Transverse colon (tissue), 4 donors: ENCODE measurements at regions not wholly inside any gene's neighbourhood (a gene's known extent, or its start where the extent isn't known, plus 50 kb on each side); places are given as distances from the start of the nearest gene placed in this dataset.

ENCODE experiments used
- DNase-seq: peaks from one replicate; pipeline ENCODE4 v3.0.0-alpha.2; 2019
- H3K27ac ChIP-seq, 4 donors: fragments of 200-600 bp; sonication (generic); 2 replicates each; pipeline ENCODE4 v1.5.1; 2016 to 2018; ENCODE audit warnings: inconsistent platforms in 4 of 4
- H3K27me3 ChIP-seq: fragments of 200-600 bp; sonication (generic); 2 replicates; pipeline ENCODE4 v1.5.1; 2017; ENCODE audit warnings: inconsistent platforms
- H3K36me3 ChIP-seq, 4 donors: fragments of 200-600 bp; sonication (generic); 2 replicates each; pipeline ENCODE4 v1.5.1; 2017 to 2019; ENCODE audit warnings: inconsistent platforms in 4 of 4
- H3K4me1 ChIP-seq, 4 donors: fragments of 200-600 bp; sonication (generic); 2 replicates each; pipeline ENCODE4 v1.5.1; 2017 to 2020; ENCODE audit warnings: inconsistent platforms in 4 of 4
- H3K4me3 ChIP-seq, 4 donors: fragments of 200-600 bp; sonication (generic); 1 replicate in 1 of 4; 2 replicates in 3 of 4; pipeline versions ENCODE4 v1.5.1 to v1.6.1; 2017 to 2019; ENCODE audit warnings: inconsistent platforms in 4 of 4
- H3K9me3 ChIP-seq, 2 donors: fragments of 200-600 bp; sonication (generic); 2 replicates each; pipeline ENCODE4 v1.5.1; 2017 to 2019; ENCODE audit warnings: inconsistent platforms in 2 of 2
- CTCF ChIP-seq, 5 experiments: fragments of 200-600 bp in 3 of 5; fragments of 450-650 bp in 2 of 5; sonication (generic) in 3 of 5; IDR thresholded peaks; 1 replicate in 2 of 5; 2 replicates in 3 of 5; pipeline ENCODE4 v1.5.1; 2016 to 2017; ENCODE audit warnings: antibody characterized with exemption in 5 of 5, inconsistent platforms in 3 of 5, mild to moderate bottlenecking in 2 of 5, moderate library complexity in 1 of 5
- EP300 ChIP-seq: sonication (generic); formaldehyde crosslinking; IDR thresholded peaks from one replicate; pipeline ENCODE4 v1.6.1; 2017; ENCODE audit warnings: antibody characterized with exemption, low read depth
- POLR2A ChIP-seq: fragments of 450-650 bp; IDR thresholded peaks from one replicate; pipeline ENCODE4 v1.6.1; 2016; ENCODE audit warnings: antibody characterized with exemption, mild to moderate bottlenecking, moderate library complexity
- POLR2AphosphoS5 ChIP-seq, 3 donors: sonication (generic); formaldehyde crosslinking; IDR thresholded peaks; one replicate each; pipeline ENCODE4 v1.6.1; 2016; ENCODE audit warnings: antibody characterized with exemption in 3 of 3
- WGBS, 2 donors: methylation state at CpG; one replicate each; pipeline ENCODE4 v1.1.5; 2018; ENCODE audit warnings: low coverage in 1 of 2; 5-methylcytosine and 5-hydroxymethylcytosine counted together
- in situ Hi-C, 4 donors: fragments of 200-750 bp; cut with MboI; loops; one replicate each; pipeline versions ENCODE4 v1.15.0 to v1.15.1; 2017; ENCODE audit warnings: low sequenced_read_pairs in 3 of 4, low pct_ligation_motif_present in 1 of 4, low pct_unique_long_range_greater_than_20kb in 1 of 4
- intact Hi-C: fragments of 100-400 bp; cut with DNase I; formaldehyde crosslinking; loops from one replicate; pipeline ENCODE4 v1.15.1; 2023; ENCODE audit warnings: low total_unique reads

GRCh38 chr20:40335437-40335836 is 353.6 kb downstream of the MAFB start:
- WGBS, 2 donors: 89 to 94% methylated on average over 3 to 6 of the region's 6 CpGs
- no peak for DNase-seq
- Histone ChIP-seq H3K9me3 (no peaks in the 10 kb centered on the region), H3K36me3 (no peaks in the 10 kb centered on the region), H3K4me3 (no peak overlapping the region), H3K27me3 (no peaks in the 10 kb centered on the region), H3K4me1 (no peaks in the 10 kb centered on the region), H3K27ac (no peak overlapping the region)
- in situ Hi-C loops: no loop called here
- TF ChIP-seq POLR2A (no peak), POLR2AphosphoS5 (IDR thresholded peaks at IDR 0.05) (no peak), CTCF (IDR thresholded peaks at IDR 0.05) (no peak)
- intact Hi-C loops: no loop called here

- TF ChIP-seq CTCF (IDR thresholded peaks at IDR 0.05) (no peak), POLR2A (no peak), POLR2AphosphoS5 (IDR thresholded peaks at IDR 0.05) (no peak), EP300 (no peak)
Observed at GRCh38 chr20:40333591-40333990, 355.4 kb downstream of the MAFB start.

GRCh38 chr20:40331807-40332560 is 357.1 kb downstream of the MAFB start:
- in situ Hi-C loops: no loop called here
- intact Hi-C loops: no loop called here
- TF ChIP-seq POLR2A: no peak
- TF ChIP-seq EP300: no peak
- TF ChIP-seq POLR2AphosphoS5 (IDR thresholded peaks at IDR 0.05): no peak
- no peak for TF ChIP-seq CTCF (IDR thresholded peaks at IDR 0.05)
- no peaks in the 10 kb centered on the region for H3K9me3 ChIP-seq
- no peaks in the 10 kb centered on the region for H3K36me3 ChIP-seq
- 64 to 94% methylated on average over 2 to 9 of the region's 9 CpGs for WGBS, 2 donors
- no peak overlapping the region for H3K4me3 ChIP-seq
- peak; percentile 19 for DNase-seq
- H3K27ac ChIP-seq: no peak overlapping the region
- no peaks in the 10 kb centered on the region for H3K4me1 ChIP-seq
- H3K27me3 ChIP-seq: no peaks in the 10 kb centered on the region

More at GRCh38 chr20:40333591-40333990, 355.4 kb downstream of the MAFB start:
- WGBS, 2 donors: 60 to 61% methylated on average over 2 of the region's 2 CpGs
- Histone ChIP-seq H3K4me1 (no peaks in the 10 kb centered on the region), H3K27ac (no peak overlapping the region), H3K36me3 (no peaks in the 10 kb centered on the region), H3K4me3 (no peak overlapping the region), H3K9me3 (no peaks in the 10 kb centered on the region), H3K27me3 (no peaks in the 10 kb centered on the region)
- in situ Hi-C loops: no loop called here
- no peak for DNase-seq
- intact Hi-C loops: no loop called here

- intact Hi-C loops: no loop called here
Observed at GRCh38 chr20:40331249-40331648, 357.8 kb downstream of the MAFB start.

More at GRCh38 chr20:40331249-40331648, 357.8 kb downstream of the MAFB start:
- no peak for DNase-seq
- Histone ChIP-seq H3K27me3 (no peaks in the 10 kb centered on the region), H3K36me3 (no peaks in the 10 kb centered on the region), H3K4me1 (no peaks in the 10 kb centered on the region), H3K27ac (no peak overlapping the region), H3K9me3 (no peaks in the 10 kb centered on the region), H3K4me3 (no peak overlapping the region)
- TF ChIP-seq CTCF (IDR thresholded peaks at IDR 0.05): no peak
- in situ Hi-C loops: no loop called here
- WGBS, 2 donors: 75% methylated on average over 3 of the region's 3 CpGs; no CpG with 5 or more reads in 1 of the 2 donors
